Peyer's patch (tissue), 4 donors: ENCODE measurements at regions not wholly inside any gene's neighbourhood (a gene's known extent, or its start where the extent isn't known, plus 50 kb on each side); places are given as distances from the start of the nearest gene placed in this dataset.

Experiments used
- DNase-seq, 3 donors: peaks; one replicate each; pipeline ENCODE4 v3.0.0-alpha.2; 2017 to 2019
- H3K27ac ChIP-seq, 4 donors: fragments of 200-600 bp; sonication (generic); one replicate each; pipeline ENCODE4 v1.5.1; 2016 to 2019
- H3K27me3 ChIP-seq, 2 donors: fragments of 200-600 bp; sonication (generic); one replicate each; pipeline ENCODE4 v1.5.1; 2019
- H3K36me3 ChIP-seq, 3 donors: fragments of 200-600 bp; sonication (generic); one replicate each; pipeline ENCODE4 v1.5.1; 2016 to 2019
- H3K4me1 ChIP-seq, 4 donors: fragments of 200-600 bp; sonication (generic); one replicate each; pipeline ENCODE4 v1.5.1; 2016 to 2019
- H3K4me3 ChIP-seq, 4 donors: fragments of 200-600 bp; sonication (generic); 1 replicate in 3 of 4; 2 replicates in 1 of 4; pipeline ENCODE4 v1.5.1; 2016 to 2019; ENCODE audit warnings: mild to moderate bottlenecking in 1 of 4
- H3K9me3 ChIP-seq, 4 donors: fragments of 200-600 bp; sonication (generic); one replicate each; pipeline ENCODE4 v1.5.1; 2016 to 2019; ENCODE audit warnings: mild to moderate bottlenecking in 1 of 4
- POLR2A ChIP-seq, 2 donors: fragments of 450-650 bp; IDR thresholded peaks; one replicate each; pipeline ENCODE4 v1.5.1; 2017; ENCODE audit warnings: antibody characterized with exemption in 2 of 2, mild to moderate bottlenecking in 2 of 2, moderate library complexity in 2 of 2
- TF ChIP-seq, protein P1 (sequence below), 6 experiments: fragments of 450-650 bp in 4 of 6; fragments of 200-600 bp in 2 of 6; sonication (generic) in 1 of 6; IDR thresholded peaks; one replicate each; pipeline ENCODE4 v1.5.1; 2017 to 2019; ENCODE audit warnings: antibody characterized with exemption in 6 of 6, mild to moderate bottlenecking in 3 of 6, moderate library complexity in 1 of 6

DNA sequence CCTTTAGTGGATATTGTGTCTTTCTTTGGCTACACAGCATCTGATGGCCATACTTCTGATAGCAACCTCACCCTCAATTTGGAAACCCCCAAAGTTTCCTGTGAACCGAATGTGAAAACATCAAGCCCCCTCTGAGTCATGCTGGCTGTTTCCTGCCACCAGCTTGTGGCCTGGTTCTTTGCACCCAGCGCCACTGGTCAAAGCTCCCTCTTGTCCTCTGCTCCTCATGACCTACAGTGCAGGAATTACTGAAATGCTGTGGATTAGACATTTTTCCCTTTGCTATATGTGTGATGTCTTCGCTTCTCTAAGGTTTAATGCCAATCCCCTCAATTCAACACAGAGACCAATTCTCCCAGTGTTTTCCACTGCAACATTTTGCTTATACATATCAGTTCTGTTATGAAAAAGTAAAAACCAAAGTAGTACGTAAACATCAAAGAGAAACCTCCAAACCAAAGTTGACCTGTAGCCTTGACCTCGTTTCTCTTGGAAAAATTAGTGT lies 224.0 kb upstream of the TENM3 start:
- Histone ChIP-seq H3K4me3 (no peak overlapping the region), H3K27me3 (no peaks in the 10 kb centered on the region), H3K9me3 (no peaks in the 10 kb centered on the region), H3K36me3 (no peaks in the 10 kb centered on the region), H3K27ac (no peak overlapping the region), H3K4me1 (no peaks in the 10 kb centered on the region)
- DNase-seq = no peak
- TF ChIP-seq, protein P1, sequence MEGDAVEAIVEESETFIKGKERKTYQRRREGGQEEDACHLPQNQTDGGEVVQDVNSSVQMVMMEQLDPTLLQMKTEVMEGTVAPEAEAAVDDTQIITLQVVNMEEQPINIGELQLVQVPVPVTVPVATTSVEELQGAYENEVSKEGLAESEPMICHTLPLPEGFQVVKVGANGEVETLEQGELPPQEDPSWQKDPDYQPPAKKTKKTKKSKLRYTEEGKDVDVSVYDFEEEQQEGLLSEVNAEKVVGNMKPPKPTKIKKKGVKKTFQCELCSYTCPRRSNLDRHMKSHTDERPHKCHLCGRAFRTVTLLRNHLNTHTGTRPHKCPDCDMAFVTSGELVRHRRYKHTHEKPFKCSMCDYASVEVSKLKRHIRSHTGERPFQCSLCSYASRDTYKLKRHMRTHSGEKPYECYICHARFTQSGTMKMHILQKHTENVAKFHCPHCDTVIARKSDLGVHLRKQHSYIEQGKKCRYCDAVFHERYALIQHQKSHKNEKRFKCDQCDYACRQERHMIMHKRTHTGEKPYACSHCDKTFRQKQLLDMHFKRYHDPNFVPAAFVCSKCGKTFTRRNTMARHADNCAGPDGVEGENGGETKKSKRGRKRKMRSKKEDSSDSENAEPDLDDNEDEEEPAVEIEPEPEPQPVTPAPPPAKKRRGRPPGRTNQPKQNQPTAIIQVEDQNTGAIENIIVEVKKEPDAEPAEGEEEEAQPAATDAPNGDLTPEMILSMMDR (IDR thresholded peaks at IDR 0.05) = no peak
- TF ChIP-seq POLR2A (IDR thresholded peaks at IDR 0.05) = no peak

DNA sequence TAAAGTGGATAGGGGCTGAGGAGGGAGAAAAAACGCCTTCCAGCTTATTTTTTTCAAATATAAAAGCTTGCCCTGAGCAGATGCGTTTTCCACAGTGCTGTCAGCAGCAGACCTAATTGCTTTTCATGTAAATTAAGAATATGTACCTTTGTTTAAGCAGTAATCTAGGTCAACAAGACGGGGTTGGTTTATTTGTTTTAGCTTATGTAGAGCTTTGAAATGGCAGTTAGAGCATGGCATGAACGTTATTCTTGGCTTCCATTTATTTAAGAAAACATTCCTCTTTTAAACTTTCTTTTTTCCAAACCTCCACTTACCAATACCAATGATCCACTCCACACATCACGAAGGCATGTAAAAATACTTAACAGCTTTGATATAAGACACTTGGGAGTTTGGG lies 220.3 kb upstream of the TENM3 start:
- Histone ChIP-seq H3K27me3 (no peaks in the 10 kb centered on the region), H3K4me1 (no peaks in the 10 kb centered on the region), H3K27ac (no peak overlapping the region), H3K36me3 (no peaks in the 10 kb centered on the region), H3K4me3 (no peak overlapping the region), H3K9me3 (no peaks in the 10 kb centered on the region)
- DNase-seq = no peak
- TF ChIP-seq POLR2A (IDR thresholded peaks at IDR 0.05) = no peak
- TF ChIP-seq, protein P1 (IDR thresholded peaks at IDR 0.05) = no peak

DNA sequence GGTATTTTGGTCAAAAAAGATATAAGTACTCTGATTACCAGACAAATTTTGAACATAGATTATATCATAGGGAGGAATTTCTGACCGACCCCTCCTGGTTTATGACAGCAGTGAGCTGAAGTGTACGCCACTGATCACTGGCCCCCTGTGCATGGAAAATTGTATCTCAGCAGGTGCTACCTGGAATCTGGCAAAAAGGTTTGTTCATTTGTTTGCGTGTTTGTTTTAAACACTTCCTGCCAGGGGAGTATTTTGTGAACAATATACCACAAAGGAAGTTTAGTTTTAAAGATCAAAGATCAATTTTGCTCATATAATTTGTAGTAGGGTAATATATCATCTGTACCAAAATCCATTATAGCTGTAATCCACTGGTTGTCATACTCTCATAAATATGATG lies 219.7 kb upstream of the TENM3 start:
- no peaks in the 10 kb centered on the region for H3K36me3 ChIP-seq
- no peak overlapping the region for H3K4me3 ChIP-seq
- no peaks in the 10 kb centered on the region for H3K27me3 ChIP-seq
- H3K9me3 ChIP-seq = no peaks in the 10 kb centered on the region
- no peak for DNase-seq
- no peak overlapping the region for H3K27ac ChIP-seq
- TF ChIP-seq POLR2A (IDR thresholded peaks at IDR 0.05) = no peak
- no peaks in the 10 kb centered on the region for H3K4me1 ChIP-seq

DNA sequence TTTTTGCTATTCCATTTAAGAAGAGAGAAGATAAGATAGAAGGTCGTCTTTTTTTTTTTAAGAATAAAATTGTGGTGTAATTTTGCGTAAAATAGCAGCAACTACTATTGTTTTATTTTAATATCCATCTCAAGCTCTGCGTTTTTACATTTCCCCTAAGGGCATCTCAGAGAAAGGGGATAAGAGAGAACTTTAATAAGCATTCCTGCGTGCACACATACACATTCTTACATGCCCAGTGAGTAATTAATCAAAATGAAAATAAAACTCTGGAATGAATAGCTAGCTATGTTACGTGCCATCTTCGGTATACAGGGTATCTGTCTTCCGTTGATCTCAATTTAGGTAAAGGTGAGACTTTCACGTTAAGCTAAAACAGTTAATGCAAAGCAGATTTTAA lies 200.3 kb upstream of the TENM3 start:
- Histone ChIP-seq H3K27me3 (no peaks in the 10 kb centered on the region), H3K36me3 (no peaks in the 10 kb centered on the region), H3K4me1 (no peaks in the 10 kb centered on the region), H3K9me3 (no peaks in the 10 kb centered on the region), H3K27ac (no peak overlapping the region), H3K4me3 (no peak overlapping the region)
- TF ChIP-seq, protein P1 (IDR thresholded peaks at IDR 0.05) = no peak
- no peak for TF ChIP-seq POLR2A (IDR thresholded peaks at IDR 0.05)
- no peak for DNase-seq

DNA sequence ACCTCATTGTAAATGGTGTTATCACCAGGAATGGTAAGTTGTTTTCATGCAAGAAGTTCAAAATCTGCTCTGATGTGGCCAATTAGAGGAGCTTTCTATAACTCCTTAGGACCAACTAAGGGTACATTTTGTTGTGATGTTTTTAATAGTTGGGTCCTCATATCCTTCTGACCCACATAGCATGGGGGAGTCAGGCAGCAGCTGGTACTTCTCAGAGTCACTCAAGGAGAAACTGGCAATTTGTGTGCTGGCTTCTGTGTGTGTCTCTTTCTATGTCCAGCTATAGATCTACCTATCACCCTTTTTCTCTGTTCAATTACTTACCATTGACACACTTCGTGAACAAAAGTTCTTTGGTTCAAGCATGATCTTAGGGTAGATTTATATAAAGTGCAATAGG lies 194.3 kb upstream of the TENM3 start:
- no peaks in the 10 kb centered on the region for H3K4me1 ChIP-seq
- no peak for DNase-seq
- H3K27ac ChIP-seq = no peak overlapping the region
- no peaks in the 10 kb centered on the region for H3K9me3 ChIP-seq
- no peaks in the 10 kb centered on the region for H3K36me3 ChIP-seq
- no peaks in the 10 kb centered on the region for H3K27me3 ChIP-seq
- no peak overlapping the region for H3K4me3 ChIP-seq
- TF ChIP-seq POLR2A (IDR thresholded peaks at IDR 0.05) = no peak
- TF ChIP-seq, protein P1 (IDR thresholded peaks at IDR 0.05) = no peak

DNA sequence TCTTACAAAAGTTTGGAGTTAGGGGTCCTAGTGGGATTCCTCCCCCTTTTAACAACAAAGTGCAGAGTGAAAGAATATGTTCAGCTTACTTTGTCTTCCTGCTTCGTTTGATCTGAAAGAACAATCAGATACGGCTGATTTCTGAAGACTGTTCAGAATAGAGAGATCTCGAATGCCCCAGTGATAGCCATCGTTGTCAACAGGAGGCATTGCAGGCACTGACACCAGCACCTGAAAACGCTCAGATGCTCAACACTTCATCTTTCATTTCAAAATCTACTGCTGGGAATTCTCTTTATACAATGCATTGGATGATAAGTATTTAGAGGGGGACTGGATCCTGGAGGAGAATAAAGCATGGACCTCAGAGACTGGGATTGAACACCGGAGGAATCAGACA lies 186.3 kb upstream of the TENM3 start:
- Histone ChIP-seq H3K9me3 (no peaks in the 10 kb centered on the region), H3K4me3 (no peak overlapping the region), H3K27me3 (no peaks in the 10 kb centered on the region), H3K4me1 (no peaks in the 10 kb centered on the region), H3K36me3 (no peaks in the 10 kb centered on the region), H3K27ac (no peak overlapping the region)
- TF ChIP-seq, protein P1 (IDR thresholded peaks at IDR 0.05) = no peak
- TF ChIP-seq POLR2A (IDR thresholded peaks at IDR 0.05) = no peak
- DNase-seq = no peak
